ENCODE measurements at regions not wholly inside any gene's neighbourhood (a gene's known extent, or its start where the extent isn't known, plus 50 kb on each side); places are given as distances from the start of the nearest gene placed in this dataset.

DNA sequence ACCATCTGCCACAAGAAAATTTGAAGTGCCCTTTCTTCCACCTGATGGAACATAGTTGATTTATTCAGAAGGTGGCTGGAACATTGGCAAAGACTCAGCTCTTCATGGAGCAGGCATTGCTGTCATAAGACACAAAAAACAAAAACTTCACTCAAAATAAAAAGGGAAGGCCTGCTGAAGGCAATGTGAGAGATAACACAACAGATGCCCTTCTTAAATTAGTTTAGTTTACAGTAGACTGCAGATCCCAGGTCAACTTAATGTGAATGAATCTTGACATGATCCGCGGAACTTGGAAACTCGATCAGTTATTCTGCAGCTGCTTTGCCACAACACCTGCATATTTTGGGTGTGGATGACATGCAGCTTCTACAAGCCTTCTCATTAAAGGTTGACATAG, 159.8 kb upstream of the PLCXD3 start:
- TF ChIP-seq, protein P1, sequence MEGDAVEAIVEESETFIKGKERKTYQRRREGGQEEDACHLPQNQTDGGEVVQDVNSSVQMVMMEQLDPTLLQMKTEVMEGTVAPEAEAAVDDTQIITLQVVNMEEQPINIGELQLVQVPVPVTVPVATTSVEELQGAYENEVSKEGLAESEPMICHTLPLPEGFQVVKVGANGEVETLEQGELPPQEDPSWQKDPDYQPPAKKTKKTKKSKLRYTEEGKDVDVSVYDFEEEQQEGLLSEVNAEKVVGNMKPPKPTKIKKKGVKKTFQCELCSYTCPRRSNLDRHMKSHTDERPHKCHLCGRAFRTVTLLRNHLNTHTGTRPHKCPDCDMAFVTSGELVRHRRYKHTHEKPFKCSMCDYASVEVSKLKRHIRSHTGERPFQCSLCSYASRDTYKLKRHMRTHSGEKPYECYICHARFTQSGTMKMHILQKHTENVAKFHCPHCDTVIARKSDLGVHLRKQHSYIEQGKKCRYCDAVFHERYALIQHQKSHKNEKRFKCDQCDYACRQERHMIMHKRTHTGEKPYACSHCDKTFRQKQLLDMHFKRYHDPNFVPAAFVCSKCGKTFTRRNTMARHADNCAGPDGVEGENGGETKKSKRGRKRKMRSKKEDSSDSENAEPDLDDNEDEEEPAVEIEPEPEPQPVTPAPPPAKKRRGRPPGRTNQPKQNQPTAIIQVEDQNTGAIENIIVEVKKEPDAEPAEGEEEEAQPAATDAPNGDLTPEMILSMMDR (IDR thresholded peaks at IDR 0.05), result no peak
- TF ChIP-seq ZFX (IDR thresholded peaks at IDR 0.05; ENCODE audit: borderline replicate concordance), result no peak
